ENCODE measurements at regions not wholly inside any gene's neighbourhood (a gene's known extent, or its start where the extent isn't known, plus 50 kb on each side); places are given as distances from the start of the nearest gene placed in this dataset.

DNA sequence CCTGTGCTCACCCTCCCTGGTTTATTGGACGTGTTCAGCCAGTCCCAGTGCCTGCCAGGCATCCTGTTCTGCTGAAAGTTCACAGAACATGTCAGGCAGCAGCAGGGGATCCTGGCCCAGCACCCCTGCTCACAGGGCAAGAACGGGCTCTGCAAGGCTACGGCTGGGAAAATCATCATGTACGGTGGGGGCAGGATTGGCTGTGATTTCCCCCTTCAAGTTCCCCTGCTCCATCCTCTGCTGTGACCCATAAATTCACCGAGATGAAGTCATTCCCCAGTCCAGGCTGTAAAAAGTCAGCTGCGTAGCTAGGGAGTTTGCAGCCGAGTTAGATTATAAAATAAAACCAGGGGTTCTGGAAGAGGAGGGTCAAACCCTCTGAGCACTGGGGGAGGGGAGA lies 484.1 kb upstream of the ZMIZ1 start:
- in situ Hi-C loops (cut with MboI; ENCODE audit: low sequenced_read_pairs) = no loop called here
- Histone ChIP-seq H3K4me1 (no peaks in the 10 kb centered on the region), H3K9me3 (no peaks in the 10 kb centered on the region), H3K27me3 (ENCODE audit: low read depth) (no peaks in the 10 kb centered on the region), H3K36me3 (replicated peaks) (no peaks in the 10 kb centered on the region), H3K4me3 (no peak overlapping the region)
- no peak for DNase-seq (ENCODE audit: low spot score in 2 of 2)

GRCh38 chr10:78585952-78586351 lies 482.8 kb upstream of the ZMIZ1 start:
- no peaks in the 10 kb centered on the region for H3K9me3 ChIP-seq
- H3K27me3 ChIP-seq (ENCODE audit: low read depth) = no peaks in the 10 kb centered on the region
- H3K4me3 ChIP-seq = no peak overlapping the region
- no peak for DNase-seq (ENCODE audit: low spot score in 2 of 2)
- no peaks in the 10 kb centered on the region for H3K36me3 ChIP-seq (replicated peaks)
- in situ Hi-C loops (cut with MboI; ENCODE audit: low sequenced_read_pairs) = no loop called here
- H3K4me1 ChIP-seq = no peaks in the 10 kb centered on the region

DNA sequence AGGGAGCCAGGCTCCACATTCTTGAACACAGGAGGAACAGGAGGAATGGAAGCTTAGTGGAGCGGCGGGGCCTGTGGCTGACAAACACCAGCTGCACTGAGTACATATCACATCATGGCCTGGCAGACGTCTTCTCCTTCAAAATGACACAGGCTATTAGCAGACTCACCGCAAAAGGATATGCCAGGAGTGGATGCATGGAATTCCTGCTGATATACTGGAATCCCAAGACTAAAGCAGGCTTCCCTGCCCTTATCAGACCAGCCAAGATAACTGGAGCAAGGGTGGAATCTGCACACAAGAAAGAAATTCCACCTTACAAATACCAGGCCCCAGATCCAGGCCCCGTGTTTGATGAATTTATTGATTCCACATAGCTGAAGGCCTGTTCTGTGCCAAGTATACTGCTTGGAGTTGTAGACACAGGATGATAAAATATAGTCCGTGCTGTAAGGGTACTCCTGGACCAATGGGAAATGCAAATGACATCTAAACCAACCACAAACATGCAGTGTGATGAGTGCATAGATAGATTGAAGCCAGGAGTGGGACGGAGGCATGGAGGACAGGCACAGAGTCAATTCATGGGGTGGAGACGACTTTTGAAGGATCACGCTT lies 480.5 kb upstream of the ZMIZ1 start:
- Histone ChIP-seq H3K4me1 (no peaks in the 10 kb centered on the region), H3K4me3 (no peak overlapping the region), H3K36me3 (replicated peaks) (no peaks in the 10 kb centered on the region), H3K9me3 (no peaks in the 10 kb centered on the region), H3K27me3 (ENCODE audit: low read depth) (no peaks in the 10 kb centered on the region)
- DNase-seq (ENCODE audit: low spot score in 2 of 2) = no peak
- in situ Hi-C loops (cut with MboI; ENCODE audit: low sequenced_read_pairs) = no loop called here

- in situ Hi-C loops (cut with MboI; ENCODE audit: low sequenced_read_pairs) = no loop called here
- Histone ChIP-seq H3K4me3 (no peak overlapping the region), H3K4me1 (no peaks in the 10 kb centered on the region), H3K36me3 (replicated peaks) (no peaks in the 10 kb centered on the region), H3K27me3 (ENCODE audit: low read depth) (no peaks in the 10 kb centered on the region), H3K9me3 (no peaks in the 10 kb centered on the region)
- DNase-seq (ENCODE audit: low spot score in 2 of 2) = no peak
These were observed 479.1 kb upstream of the ZMIZ1 start for GRCh38 chr10:78589687-78590086.

GRCh38 chr10:78591066-78591465 lies 477.7 kb upstream of the ZMIZ1 start:
- no peaks in the 10 kb centered on the region for H3K9me3 ChIP-seq
- H3K4me1 ChIP-seq = no peaks in the 10 kb centered on the region
- in situ Hi-C loops (cut with MboI; ENCODE audit: low sequenced_read_pairs) = no loop called here
- no peak overlapping the region for H3K4me3 ChIP-seq
- no peaks in the 10 kb centered on the region for H3K36me3 ChIP-seq (replicated peaks)
- DNase-seq (ENCODE audit: low spot score in 2 of 2) = no peak
- no peaks in the 10 kb centered on the region for H3K27me3 ChIP-seq (ENCODE audit: low read depth)

DNA sequence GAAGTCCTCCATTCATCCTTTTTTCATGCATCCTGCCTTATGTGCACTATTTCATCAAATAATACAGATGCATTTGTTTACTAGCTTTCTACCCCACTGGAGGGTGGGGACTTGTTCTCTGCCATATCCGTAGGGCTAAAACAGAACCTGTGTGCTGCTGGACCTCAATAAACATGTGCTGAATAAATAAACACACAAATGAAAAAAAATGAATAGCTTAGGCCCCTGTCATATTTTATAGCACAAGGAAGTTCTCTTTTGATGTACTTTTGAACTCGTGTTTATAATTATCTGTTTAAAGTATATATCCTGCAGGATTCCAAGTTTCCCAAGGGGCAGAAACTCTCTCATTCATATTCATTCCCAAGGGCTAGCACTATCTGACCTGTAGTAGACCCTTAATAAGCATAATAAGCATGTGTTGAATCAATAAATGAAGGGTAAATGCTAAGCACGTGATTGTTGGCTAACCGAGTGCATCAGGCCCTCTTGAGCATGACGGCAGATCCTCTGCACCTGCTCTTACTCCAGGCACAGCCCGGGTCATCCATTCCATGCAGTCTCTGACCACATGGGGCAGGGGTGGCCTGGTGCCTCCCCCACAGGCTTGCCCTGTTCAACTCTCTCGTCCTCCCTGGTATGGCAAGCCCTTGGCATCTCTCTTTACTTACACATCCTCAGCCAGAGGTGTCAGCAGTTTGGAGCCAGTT lies 474.1 kb upstream of the ZMIZ1 start:
- in situ Hi-C loops (cut with MboI; ENCODE audit: low sequenced_read_pairs) = no loop called here
- Histone ChIP-seq H3K36me3 (replicated peaks) (no peaks in the 10 kb centered on the region), H3K4me3 (no peak overlapping the region), H3K9me3 (no peaks in the 10 kb centered on the region), H3K27me3 (ENCODE audit: low read depth) (no peaks in the 10 kb centered on the region), H3K4me1 (no peaks in the 10 kb centered on the region)
- DNase-seq (ENCODE audit: low spot score in 2 of 2) = no peak

GRCh38 chr10:78595269-78595619 lies 473.5 kb upstream of the ZMIZ1 start:
- no peaks in the 10 kb centered on the region for H3K9me3 ChIP-seq
- H3K27me3 ChIP-seq (ENCODE audit: low read depth) = no peaks in the 10 kb centered on the region
- H3K4me3 ChIP-seq = no peak overlapping the region
- DNase-seq (ENCODE audit: low spot score in 2 of 2) = no peak
- H3K4me1 ChIP-seq = no peaks in the 10 kb centered on the region
- in situ Hi-C loops (cut with MboI; ENCODE audit: low sequenced_read_pairs) = no loop called here
- no peaks in the 10 kb centered on the region for H3K36me3 ChIP-seq (replicated peaks)

DNA sequence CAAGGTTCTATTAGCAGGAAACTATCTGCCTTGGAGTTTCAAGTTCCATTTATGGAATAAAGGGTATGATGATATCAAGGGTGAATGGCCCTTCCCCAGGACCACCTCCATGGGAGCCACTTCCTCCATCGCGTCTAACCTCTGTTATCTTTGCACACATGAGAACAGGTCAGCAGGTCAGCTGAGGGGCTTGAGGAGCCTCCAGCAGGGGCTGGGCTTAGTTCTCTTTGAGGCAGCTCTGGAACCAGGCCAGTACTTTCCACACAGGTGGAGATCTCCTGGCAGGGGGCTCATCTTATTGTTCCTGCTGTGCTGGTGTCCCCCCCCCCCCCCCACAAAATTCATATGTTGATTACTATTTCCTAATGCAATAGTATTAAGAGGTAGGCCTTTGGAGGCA lies 472.2 kb upstream of the ZMIZ1 start:
- no peaks in the 10 kb centered on the region for H3K4me1 ChIP-seq
- no peak overlapping the region for H3K4me3 ChIP-seq
- no peaks in the 10 kb centered on the region for H3K9me3 ChIP-seq
- DNase-seq (ENCODE audit: low spot score in 2 of 2) = no peak
- no peaks in the 10 kb centered on the region for H3K27me3 ChIP-seq (ENCODE audit: low read depth)
- in situ Hi-C loops (cut with MboI; ENCODE audit: low sequenced_read_pairs) = no loop called here
- H3K36me3 ChIP-seq (replicated peaks) = no peaks in the 10 kb centered on the region

DNA sequence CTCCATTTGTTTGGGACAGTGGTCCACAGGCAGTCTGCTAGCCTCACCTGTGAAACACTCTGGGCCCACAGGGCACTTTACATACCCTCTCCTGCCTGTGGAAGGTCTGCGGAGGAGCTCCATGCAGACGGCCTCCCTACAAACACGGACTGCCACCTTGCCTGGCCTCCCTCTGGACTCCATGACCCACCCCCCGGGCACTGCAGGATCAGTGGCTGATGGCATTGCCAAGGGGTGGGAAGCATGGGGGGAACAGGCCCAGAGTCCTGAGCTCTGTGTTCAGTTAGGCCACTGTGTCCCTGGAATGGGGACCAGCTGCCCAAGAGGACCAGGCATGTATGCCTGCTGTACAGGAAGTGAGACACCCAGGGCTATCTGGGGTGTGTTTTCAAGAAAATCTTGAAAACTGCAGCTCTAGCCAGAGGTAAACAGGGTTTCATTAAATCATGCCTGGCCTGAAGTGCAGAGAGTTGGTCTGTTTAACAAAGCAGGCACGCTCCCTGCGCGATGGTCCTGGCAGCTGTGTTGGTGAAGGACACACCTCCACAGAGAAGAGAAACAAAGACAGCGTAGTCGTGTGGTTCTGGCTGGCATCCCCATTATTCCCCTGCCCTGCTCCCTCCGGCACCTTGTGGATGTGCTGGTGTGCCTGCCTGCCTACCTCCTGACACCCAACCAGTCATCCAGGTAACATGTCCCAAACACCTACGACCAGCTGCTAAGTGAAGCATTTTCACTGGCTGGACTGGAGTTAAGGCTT lies 470.8 kb upstream of the ZMIZ1 start:
- no peaks in the 10 kb centered on the region for H3K36me3 ChIP-seq (replicated peaks)
- no peaks in the 10 kb centered on the region for H3K27me3 ChIP-seq (ENCODE audit: low read depth)
- no peak overlapping the region for H3K4me3 ChIP-seq
- in situ Hi-C loops (cut with MboI; ENCODE audit: low sequenced_read_pairs) = no loop called here
- no peak for DNase-seq (ENCODE audit: low spot score in 2 of 2)
- H3K4me1 ChIP-seq = no peaks in the 10 kb centered on the region
- H3K9me3 ChIP-seq = no peaks in the 10 kb centered on the region

- DNase-seq (ENCODE audit: low spot score in 2 of 2) = no peak
- no peak overlapping the region for H3K4me3 ChIP-seq
- H3K27me3 ChIP-seq (ENCODE audit: low read depth) = no peaks in the 10 kb centered on the region
- no peaks in the 10 kb centered on the region for H3K9me3 ChIP-seq
- H3K36me3 ChIP-seq (replicated peaks) = no peaks in the 10 kb centered on the region
- no peaks in the 10 kb centered on the region for H3K4me1 ChIP-seq
- in situ Hi-C loops (cut with MboI; ENCODE audit: low sequenced_read_pairs) = no loop called here
These were observed 469.5 kb upstream of the ZMIZ1 start for GRCh38 chr10:78599122-78599853.

- in situ Hi-C loops (cut with MboI; ENCODE audit: low sequenced_read_pairs) = no loop called here
These were observed 468.6 kb upstream of the ZMIZ1 start for GRCh38 chr10:78600121-78600665.

GRCh38 chr10:78600740-78601139 lies 468.0 kb upstream of the ZMIZ1 start:
- H3K4me1 ChIP-seq = no peaks in the 10 kb centered on the region
- H3K36me3 ChIP-seq (replicated peaks) = no peaks in the 10 kb centered on the region
- no peaks in the 10 kb centered on the region for H3K27me3 ChIP-seq (ENCODE audit: low read depth)
- in situ Hi-C loops (cut with MboI; ENCODE audit: low sequenced_read_pairs) = no loop called here
- H3K4me3 ChIP-seq = no peak overlapping the region
- H3K9me3 ChIP-seq = no peaks in the 10 kb centered on the region
- no peak for DNase-seq (ENCODE audit: low spot score in 2 of 2)

More at GRCh38 chr10:78600121-78600665, 468.6 kb upstream of the ZMIZ1 start:
- no peak overlapping the region for H3K4me3 ChIP-seq
- H3K27me3 ChIP-seq (ENCODE audit: low read depth) = no peaks in the 10 kb centered on the region
- no peaks in the 10 kb centered on the region for H3K36me3 ChIP-seq (replicated peaks)
- no peak for DNase-seq (ENCODE audit: low spot score in 2 of 2)
- H3K9me3 ChIP-seq = no peaks in the 10 kb centered on the region
- no peaks in the 10 kb centered on the region for H3K4me1 ChIP-seq

GRCh38 chr10:78602201-78602932 lies 466.4 kb upstream of the ZMIZ1 start:
- in situ Hi-C loops (cut with MboI; ENCODE audit: low sequenced_read_pairs) = no loop called here
- Histone ChIP-seq H3K9me3 (no peaks in the 10 kb centered on the region), H3K4me3 (no peak overlapping the region), H3K36me3 (replicated peaks) (no peaks in the 10 kb centered on the region), H3K4me1 (no peaks in the 10 kb centered on the region), H3K27me3 (ENCODE audit: low read depth) (no peaks in the 10 kb centered on the region)
- DNase-seq (ENCODE audit: low spot score in 2 of 2) = no peak

Measured in HAP-1 (cell line).